ENCODE measurements at regions not wholly inside any gene's neighbourhood (a gene's known extent, or its start where the extent isn't known, plus 50 kb on each side); places are given as distances from the start of the nearest gene placed in this dataset.

DNA sequence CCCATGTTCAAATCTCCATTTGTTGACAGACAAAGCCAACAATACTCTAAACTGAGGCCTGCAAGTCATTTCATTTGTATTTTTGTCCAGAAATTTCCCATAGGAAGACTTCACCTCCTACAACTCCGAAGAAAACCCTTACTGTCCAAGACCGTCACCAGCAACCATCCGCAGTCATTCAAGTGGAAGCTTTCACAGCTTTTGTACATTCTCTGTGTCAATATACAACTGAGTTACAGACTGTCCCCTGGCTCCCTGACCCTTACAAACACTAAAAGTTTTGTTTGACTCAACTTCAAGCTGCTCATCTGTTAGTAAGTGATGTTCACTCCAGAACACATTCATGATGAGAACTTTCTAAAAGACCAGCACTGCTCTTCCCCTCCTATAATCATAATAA is 210.1 kb downstream of the DEPDC1B start:
- TF ChIP-seq, protein P1, sequence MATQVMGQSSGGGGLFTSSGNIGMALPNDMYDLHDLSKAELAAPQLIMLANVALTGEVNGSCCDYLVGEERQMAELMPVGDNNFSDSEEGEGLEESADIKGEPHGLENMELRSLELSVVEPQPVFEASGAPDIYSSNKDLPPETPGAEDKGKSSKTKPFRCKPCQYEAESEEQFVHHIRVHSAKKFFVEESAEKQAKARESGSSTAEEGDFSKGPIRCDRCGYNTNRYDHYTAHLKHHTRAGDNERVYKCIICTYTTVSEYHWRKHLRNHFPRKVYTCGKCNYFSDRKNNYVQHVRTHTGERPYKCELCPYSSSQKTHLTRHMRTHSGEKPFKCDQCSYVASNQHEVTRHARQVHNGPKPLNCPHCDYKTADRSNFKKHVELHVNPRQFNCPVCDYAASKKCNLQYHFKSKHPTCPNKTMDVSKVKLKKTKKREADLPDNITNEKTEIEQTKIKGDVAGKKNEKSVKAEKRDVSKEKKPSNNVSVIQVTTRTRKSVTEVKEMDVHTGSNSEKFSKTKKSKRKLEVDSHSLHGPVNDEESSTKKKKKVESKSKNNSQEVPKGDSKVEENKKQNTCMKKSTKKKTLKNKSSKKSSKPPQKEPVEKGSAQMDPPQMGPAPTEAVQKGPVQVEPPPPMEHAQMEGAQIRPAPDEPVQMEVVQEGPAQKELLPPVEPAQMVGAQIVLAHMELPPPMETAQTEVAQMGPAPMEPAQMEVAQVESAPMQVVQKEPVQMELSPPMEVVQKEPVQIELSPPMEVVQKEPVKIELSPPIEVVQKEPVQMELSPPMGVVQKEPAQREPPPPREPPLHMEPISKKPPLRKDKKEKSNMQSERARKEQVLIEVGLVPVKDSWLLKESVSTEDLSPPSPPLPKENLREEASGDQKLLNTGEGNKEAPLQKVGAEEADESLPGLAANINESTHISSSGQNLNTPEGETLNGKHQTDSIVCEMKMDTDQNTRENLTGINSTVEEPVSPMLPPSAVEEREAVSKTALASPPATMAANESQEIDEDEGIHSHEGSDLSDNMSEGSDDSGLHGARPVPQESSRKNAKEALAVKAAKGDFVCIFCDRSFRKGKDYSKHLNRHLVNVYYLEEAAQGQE (IDR thresholded peaks at IDR 0.05), result no peak
- TF ChIP-seq, protein P2, sequence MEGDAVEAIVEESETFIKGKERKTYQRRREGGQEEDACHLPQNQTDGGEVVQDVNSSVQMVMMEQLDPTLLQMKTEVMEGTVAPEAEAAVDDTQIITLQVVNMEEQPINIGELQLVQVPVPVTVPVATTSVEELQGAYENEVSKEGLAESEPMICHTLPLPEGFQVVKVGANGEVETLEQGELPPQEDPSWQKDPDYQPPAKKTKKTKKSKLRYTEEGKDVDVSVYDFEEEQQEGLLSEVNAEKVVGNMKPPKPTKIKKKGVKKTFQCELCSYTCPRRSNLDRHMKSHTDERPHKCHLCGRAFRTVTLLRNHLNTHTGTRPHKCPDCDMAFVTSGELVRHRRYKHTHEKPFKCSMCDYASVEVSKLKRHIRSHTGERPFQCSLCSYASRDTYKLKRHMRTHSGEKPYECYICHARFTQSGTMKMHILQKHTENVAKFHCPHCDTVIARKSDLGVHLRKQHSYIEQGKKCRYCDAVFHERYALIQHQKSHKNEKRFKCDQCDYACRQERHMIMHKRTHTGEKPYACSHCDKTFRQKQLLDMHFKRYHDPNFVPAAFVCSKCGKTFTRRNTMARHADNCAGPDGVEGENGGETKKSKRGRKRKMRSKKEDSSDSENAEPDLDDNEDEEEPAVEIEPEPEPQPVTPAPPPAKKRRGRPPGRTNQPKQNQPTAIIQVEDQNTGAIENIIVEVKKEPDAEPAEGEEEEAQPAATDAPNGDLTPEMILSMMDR (IDR thresholded peaks at IDR 0.05; ENCODE audit: low read depth, low read length, missing input control), result no peak
- TF ChIP-seq, protein P3, sequence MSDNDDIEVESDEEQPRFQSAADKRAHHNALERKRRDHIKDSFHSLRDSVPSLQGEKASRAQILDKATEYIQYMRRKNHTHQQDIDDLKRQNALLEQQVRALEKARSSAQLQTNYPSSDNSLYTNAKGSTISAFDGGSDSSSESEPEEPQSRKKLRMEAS (IDR thresholded peaks at IDR 0.05), result no peak
- TF ChIP-seq GABPA (IDR thresholded peaks at IDR 0.05 in 1 of 2, conservative IDR thresholded peaks at IDR 0.05 in 1 of 2) (no peak), RAD21 (IDR thresholded peaks at IDR 0.05) (no peak), HNF4A (conservative IDR thresholded peaks at IDR 0.05) (no peak), JUND (IDR thresholded peaks at IDR 0.05) (no peak), YY1 (IDR thresholded peaks at IDR 0.05) (no peak), NR2F2 (IDR thresholded peaks at IDR 0.05) (no peak), TAF1 (conservative IDR thresholded peaks at IDR 0.05) (no peak)
- TF ChIP-seq, protein P4, sequence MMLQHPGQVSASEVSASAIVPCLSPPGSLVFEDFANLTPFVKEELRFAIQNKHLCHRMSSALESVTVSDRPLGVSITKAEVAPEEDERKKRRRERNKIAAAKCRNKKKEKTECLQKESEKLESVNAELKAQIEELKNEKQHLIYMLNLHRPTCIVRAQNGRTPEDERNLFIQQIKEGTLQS (IDR thresholded peaks at IDR 0.05), result no peak

All from liver (tissue), 3 donors.